Activated CD8-positive, alpha-beta T cell treated with anti-CD3 and anti-CD28 coated beads, Interleukin-2, amount 10 ng/mL, durations not matched to agents 7 days and 5 days (primary cell): ENCODE measurements at regions not wholly inside any gene's neighbourhood (a gene's known extent, or its start where the extent isn't known, plus 50 kb on each side); places are given as distances from the start of the nearest gene placed in this dataset.
"Not testable (repeated sequence)": the region's sequence is repeated elsewhere in the genome, so short reads cannot be mapped to it uniquely, and the experiment has no call there.

ENCODE experiments used
- ATAC-seq: fragments of 150-1000 bp; cut with Tn5 transposase; one replicate; pipeline ENCODE4 v1.10.0; 2021; ENCODE audit warnings: moderate library complexity
- CTCF ChIA-PET: fragments of 350-600 bp; sonication (Branson Sonifier 250); formaldehyde crosslinking; loops from one replicate; lab custom pipeline; 2021; ENCODE audit warnings: antibody characterized with exemption; lab: Charles Lee
- POLR2A ChIA-PET: fragments of 350-600 bp; sonication (Branson Sonifier 250); formaldehyde crosslinking; loops from one replicate; lab custom pipeline; 2021; ENCODE audit warnings: antibody characterized with exemption; lab: Charles Lee
- DNase-seq: peaks from one replicate; pipeline ENCODE4 v3.0.0-alpha.2; 2020
- H3K27ac Mint-ChIP-seq: one replicate; pipeline ENCODE4 v1.8.0; 2021; ENCODE audit warnings: mild to moderate bottlenecking, mixed read lengths
- H3K27me3 Mint-ChIP-seq: one replicate; pipeline ENCODE4 v1.8.0; 2021; ENCODE audit warnings: low read depth, mixed read lengths
- H3K36me3 Mint-ChIP-seq: one replicate; pipeline ENCODE4 v1.8.0; 2021; ENCODE audit warnings: low read depth, mixed read lengths
- H3K4me1 Mint-ChIP-seq: one replicate; pipeline ENCODE4 v1.8.0; 2021; ENCODE audit warnings: low read depth, mixed read lengths
- H3K4me3 Mint-ChIP-seq: one replicate; pipeline ENCODE4 v1.8.0; 2021; ENCODE audit warnings: mild to moderate bottlenecking, mixed read lengths
- H3K9me3 Mint-ChIP-seq: one replicate; pipeline ENCODE4 v1.8.0; 2022; ENCODE audit warnings: mixed read lengths; ENCODE audit not compliant: insufficient read depth

DNA sequence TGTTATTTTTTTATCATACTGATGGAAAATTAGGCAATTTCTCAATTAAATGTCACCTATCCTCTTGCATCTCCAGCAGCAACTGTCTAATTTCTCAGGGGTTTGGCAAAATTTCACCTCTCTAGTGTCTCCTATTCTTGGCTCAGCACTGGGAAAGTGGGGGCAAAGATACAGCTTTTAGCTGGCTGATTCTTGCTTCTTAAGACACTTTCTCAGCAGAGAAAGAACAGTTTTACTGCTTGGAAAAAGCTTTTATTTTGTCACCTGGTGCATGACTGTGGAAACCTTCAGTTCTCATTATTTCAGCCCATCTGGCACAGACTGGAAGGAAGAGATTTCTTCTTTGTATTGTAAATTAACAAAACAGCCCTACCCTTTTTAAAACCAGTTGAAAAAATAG, 283.6 kb upstream of the SGCD start:
- H3K27ac Mint-ChIP-seq, result no peak overlapping the region
- ChIA-PET POLR2A (no interaction called here), CTCF (no interaction called here)
- H3K4me1 Mint-ChIP-seq, result no peaks in the 10 kb centered on the region
- DNase-seq, result no peak
- no peak for ATAC-seq
- no peaks in the 10 kb centered on the region for H3K36me3 Mint-ChIP-seq
- no peaks in the 10 kb centered on the region for H3K9me3 Mint-ChIP-seq
- no peak overlapping the region for H3K4me3 Mint-ChIP-seq
- H3K27me3 Mint-ChIP-seq, result no peaks in the 10 kb centered on the region

DNA sequence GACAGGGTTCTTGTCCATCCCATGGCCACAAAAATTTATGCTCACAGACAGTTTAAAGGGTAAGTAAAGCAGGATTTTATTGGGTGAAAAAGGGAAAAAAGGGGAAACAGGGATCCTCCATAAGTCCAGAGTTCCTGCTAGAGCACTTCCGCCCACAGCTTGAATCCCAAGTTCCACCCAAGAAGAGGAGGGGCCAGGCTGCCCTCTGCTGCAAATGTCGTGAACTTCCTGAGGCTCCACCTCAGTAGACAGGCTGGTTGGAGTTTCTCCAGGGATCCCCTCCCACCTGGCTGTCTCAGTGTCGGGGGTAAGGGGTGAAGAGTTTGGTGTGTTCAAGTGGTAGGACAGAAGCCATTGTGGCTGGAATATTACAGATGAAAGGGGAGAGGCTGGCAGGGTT, 275.0 kb upstream of the SGCD start:
- Mint-ChIP-seq H3K9me3 (no peaks in the 10 kb centered on the region), H3K27ac (no peak overlapping the region), H3K4me1 (no peaks in the 10 kb centered on the region), H3K4me3 (no peak overlapping the region), H3K27me3 (peaks cover 2% of the 10 kb centered on the region), H3K36me3 (no peaks in the 10 kb centered on the region)
- ATAC-seq, result no peak
- CTCF ChIA-PET, result no interaction called here
- DNase-seq, result no peak
- POLR2A ChIA-PET, result no interaction called here

DNA sequence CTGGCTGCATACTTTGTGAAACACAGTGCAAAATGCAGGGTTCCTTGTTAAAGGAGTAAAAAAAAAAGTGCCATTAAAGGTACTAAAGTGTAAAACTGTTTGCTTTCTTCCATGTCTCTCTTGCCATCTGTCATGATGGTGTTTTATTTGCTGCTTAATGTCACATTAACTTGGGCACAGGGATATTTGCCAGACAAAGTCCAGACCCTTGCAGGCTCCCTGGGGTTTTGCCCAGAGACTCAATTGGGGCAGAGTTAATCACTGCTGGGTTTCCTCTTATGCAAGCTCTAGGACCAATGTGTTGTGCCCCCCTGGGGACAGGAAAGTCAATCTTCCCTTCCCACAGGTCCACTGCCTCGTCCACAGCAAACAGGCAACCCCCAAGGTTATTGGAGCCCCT, 274.3 kb upstream of the SGCD start:
- Mint-ChIP-seq H3K4me1 (no peaks in the 10 kb centered on the region), H3K27ac (no peak overlapping the region), H3K9me3 (no peaks in the 10 kb centered on the region), H3K27me3 (peaks cover 2% of the 10 kb centered on the region), H3K4me3 (no peak overlapping the region), H3K36me3 (no peaks in the 10 kb centered on the region)
- DNase-seq (no peak), ATAC-seq (no peak)
- ChIA-PET POLR2A (no interaction called here), CTCF (no interaction called here)

DNA sequence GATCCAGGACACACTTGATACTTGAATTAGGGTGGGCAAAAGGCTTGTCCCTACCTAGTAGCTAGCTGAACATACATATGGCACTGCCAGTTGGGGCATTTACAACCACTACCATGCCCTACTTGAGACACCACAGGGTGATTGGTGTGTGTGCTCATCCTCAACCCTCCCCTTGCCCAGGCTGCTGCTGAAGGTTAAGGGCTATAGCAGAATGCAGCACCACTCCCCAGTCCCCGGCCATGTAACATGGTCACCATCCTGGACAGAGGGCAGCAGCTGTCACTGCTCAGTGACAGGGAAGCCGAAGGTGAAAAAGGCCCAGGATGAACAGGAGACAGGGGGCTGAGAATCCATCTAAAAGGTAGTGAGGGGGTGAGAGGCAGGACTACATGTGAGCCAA, 273.9 kb upstream of the SGCD start:
- Mint-ChIP-seq H3K9me3 (no peaks in the 10 kb centered on the region), H3K36me3 (no peaks in the 10 kb centered on the region), H3K4me3 (no peak overlapping the region), H3K27me3 (peaks cover 2% of the 10 kb centered on the region), H3K4me1 (no peaks in the 10 kb centered on the region), H3K27ac (no peak overlapping the region)
- CTCF ChIA-PET, result no interaction called here
- ATAC-seq (no peak), DNase-seq (no peak)
- POLR2A ChIA-PET, result no interaction called here

DNA sequence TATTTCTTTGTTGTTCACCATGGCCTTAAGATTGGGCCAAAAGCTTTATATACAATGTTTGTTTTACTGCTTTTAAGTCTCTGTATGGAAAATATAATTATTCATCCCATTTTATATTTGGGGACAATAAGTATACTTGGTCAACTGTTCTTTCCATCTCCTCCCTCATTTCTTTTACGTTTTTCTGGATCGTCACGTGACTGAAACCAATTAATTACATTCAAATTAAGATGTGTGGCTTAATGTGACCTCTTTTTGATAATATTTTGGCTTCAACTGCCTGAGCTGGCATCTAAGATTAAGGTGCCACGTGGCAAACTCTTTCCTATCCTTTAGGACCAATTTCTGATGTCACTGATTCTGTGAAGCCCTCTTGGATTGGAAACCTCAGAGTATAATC, 250.1 kb upstream of the SGCD start:
- ChIA-PET POLR2A (no interaction called here), CTCF (no interaction called here)
- Mint-ChIP-seq H3K27me3 (no peaks in the 10 kb centered on the region), H3K4me3 (no peak overlapping the region), H3K9me3 (peaks cover 3% of the 10 kb centered on the region), H3K27ac (no peak overlapping the region), H3K36me3 (no peaks in the 10 kb centered on the region), H3K4me1 (no peaks in the 10 kb centered on the region)
- DNase-seq (no peak), ATAC-seq (no peak)

DNA sequence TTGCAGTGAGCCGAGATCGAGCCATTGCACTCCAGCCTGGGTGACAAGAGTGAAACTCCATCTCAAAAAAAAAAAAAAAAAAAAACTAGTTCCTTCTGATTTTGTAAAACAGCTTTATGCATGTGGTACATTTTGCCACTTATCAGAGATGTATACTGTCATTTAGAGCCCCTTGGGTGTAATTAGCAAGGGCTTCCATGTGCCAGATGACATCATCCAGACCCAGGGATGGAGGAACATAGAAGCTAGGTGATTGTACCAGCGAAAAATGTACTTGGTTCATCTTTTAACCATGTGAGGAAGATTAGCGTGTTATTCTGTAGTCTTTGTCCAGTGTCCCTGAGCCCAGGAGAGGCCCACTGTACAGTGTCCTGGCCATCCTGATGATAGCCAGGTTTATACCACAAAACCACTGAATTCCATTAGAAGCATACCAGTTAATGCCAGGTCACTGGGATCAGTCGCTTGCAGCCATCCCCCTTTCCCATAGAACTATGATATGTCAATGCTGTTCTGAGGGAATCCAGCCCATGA, 239.3 kb upstream of the SGCD start:
- Mint-ChIP-seq H3K9me3 (peaks cover 7% of the 10 kb centered on the region), H3K36me3 (no peaks in the 10 kb centered on the region), H3K27ac (no peak overlapping the region), H3K4me3 (no peak overlapping the region), H3K4me1 (no peaks in the 10 kb centered on the region), H3K27me3 (no peaks in the 10 kb centered on the region)
- no peak for DNase-seq
- CTCF ChIA-PET, result no interaction called here
- no peak for ATAC-seq
- POLR2A ChIA-PET, result no interaction called here

DNA sequence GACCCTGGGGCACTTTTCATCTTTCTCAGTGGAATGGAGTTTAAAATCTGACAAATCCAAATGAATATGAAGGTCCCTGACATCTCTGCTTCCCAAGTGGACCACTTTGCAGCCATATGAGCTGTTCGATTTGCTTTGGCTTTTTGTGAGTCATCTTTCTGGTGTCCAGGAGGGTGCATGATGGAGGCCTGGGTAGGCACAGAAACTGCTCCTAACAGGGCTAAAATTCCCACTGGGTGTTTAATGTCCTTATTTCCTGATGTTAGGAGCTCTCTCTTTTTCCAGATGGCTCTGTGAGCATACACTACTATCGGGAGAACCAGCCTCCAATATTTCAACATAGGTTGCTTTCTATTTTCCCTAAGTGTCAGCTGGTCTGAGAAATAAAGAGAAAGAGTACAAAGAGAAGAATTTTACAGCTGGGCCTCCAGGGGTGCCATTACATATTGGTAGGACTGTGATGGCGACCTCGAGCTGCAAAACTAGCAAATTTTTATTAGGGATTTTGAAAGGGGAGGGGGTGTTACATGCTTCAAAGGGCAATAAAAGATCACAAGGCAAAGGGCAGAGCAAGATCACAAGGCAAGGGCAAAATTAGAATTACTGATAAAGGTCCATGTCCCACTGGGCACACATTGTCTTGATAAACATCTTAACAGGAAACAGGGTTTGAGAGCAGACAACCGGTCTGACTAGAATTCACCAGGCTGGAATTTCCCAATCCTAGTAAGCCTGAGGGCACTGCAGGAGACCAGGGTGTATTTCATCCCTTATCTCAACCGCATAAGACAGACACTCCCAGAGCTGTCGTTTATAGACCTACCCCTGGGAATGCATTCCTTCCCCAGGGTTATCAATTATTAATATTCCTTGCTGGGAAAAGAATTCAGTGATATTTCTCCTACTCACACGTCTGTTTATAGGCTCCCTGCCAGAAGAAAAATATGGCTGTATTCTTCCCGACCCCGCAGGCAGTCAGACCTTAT, 236.7 kb upstream of the SGCD start:
- H3K4me1 Mint-ChIP-seq, H3K9me3 Mint-ChIP-seq, H3K36me3 Mint-ChIP-seq, DNase-seq, ATAC-seq, H3K27me3 Mint-ChIP-seq, H3K27ac Mint-ChIP-seq, POLR2A ChIA-PET, H3K4me3 Mint-ChIP-seq, CTCF ChIA-PET: not testable (repeated sequence)

DNA sequence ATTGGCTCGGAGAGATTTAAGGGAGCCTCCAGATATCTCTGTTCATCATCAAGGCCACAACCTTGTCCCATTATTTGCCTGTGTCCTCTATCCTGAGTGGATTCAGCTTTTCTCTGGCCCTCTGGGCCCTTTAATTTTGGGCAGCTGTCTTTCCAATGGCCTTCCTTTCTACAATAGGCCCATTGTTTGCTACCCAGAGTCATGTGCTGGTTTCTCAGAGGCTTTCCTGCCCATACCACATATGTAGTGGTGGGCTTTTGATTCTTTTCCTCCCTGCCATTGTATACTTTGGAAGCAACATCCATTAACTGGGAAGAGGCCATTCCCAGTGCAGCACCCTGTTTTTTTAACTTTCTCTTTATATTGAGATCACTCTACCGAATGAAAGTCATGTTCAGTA, 233.9 kb upstream of the SGCD start:
- Mint-ChIP-seq H3K27ac (no peak overlapping the region), H3K4me3 (no peak overlapping the region)
- ATAC-seq, result no peak

DNA sequence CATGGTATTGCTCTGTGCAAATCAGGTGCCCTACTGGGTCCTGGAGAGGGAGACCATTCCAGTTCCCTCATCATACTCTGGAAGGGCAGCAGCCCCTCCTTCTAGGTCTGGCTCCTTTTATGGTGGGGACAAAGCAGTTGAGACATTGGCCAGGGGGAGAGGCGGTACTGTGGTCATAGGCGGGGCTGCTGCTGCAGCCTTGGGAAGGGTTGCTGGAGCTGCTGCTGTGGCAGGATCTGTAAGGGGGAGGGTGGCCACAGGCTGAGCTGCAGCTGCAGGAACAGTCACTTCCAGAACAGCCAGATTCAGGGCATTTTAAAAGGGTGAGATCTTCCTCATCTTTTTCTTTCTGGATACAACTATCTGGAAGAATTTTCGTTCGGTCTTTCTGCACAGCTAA, 233.0 kb upstream of the SGCD start:
- DNase-seq (no peak), ATAC-seq (no peak)
- Mint-ChIP-seq H3K4me1 (no peaks in the 10 kb centered on the region), H3K9me3 (peaks cover 7% of the 10 kb centered on the region), H3K27ac (no peak overlapping the region), H3K36me3 (no peaks in the 10 kb centered on the region), H3K27me3 (no peaks in the 10 kb centered on the region), H3K4me3 (no peak overlapping the region)
- CTCF ChIA-PET, result no interaction called here
- POLR2A ChIA-PET, result no interaction called here

More for the DNA sequence above, 233.9 kb upstream of the SGCD start:
- peaks cover 7% of the 10 kb centered on the region for H3K9me3 Mint-ChIP-seq
- no peaks in the 10 kb centered on the region for H3K4me1 Mint-ChIP-seq
- no peaks in the 10 kb centered on the region for H3K27me3 Mint-ChIP-seq
- POLR2A ChIA-PET, result no interaction called here
- CTCF ChIA-PET, result no interaction called here
- no peak for DNase-seq
- H3K36me3 Mint-ChIP-seq, result no peaks in the 10 kb centered on the region

DNA sequence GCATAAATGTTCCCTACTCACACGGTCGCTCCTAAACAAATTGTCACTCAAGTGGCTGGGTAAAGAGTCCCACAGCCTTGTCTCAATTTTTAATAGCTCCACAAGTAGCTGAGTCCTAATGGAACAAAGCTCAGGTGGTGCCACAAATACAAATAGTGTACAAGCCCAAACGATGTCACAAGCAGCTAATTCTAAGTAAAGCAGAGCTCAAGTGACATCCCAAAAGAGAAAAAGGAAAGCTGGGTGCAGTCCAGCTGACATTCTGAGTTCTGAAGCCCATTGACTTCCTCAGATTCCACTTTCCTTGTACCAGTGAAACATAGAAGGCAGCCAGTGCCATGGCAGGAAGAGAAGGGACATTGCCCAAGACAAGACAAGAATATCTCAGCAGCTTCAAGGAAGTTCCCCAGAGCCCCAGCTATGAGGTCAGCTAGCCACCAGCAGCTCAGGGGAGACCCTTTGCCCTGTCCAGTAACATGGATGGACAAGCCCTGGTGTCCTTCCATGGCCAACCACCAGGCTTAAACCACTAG, 231.2 kb upstream of the SGCD start:
- CTCF ChIA-PET, result no interaction called here
- Mint-ChIP-seq H3K27me3 (no peaks in the 10 kb centered on the region), H3K9me3 (no peaks in the 10 kb centered on the region), H3K36me3 (no peaks in the 10 kb centered on the region), H3K4me3 (no peak overlapping the region), H3K27ac (no peak overlapping the region), H3K4me1 (no peaks in the 10 kb centered on the region)
- ATAC-seq (no peak), DNase-seq (no peak)
- POLR2A ChIA-PET, result no interaction called here

DNA sequence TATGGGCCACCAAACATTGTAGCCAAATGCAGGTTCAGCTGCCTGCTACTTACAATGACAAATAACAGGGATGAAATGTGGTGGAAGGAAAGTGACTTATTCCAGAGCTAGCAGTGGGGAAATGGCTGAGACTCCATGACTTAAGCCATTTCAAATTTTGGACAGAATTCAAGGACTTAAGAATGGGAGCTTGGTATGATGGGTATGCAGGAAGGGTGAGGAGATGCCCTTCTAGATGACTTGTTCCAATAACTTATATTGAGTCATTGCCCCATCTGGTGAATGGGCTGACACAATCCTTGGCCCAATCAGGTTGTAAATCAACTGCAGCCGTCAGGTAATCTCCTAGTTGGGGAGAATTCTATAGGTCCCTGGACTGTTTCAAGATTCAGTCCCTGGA, 230.7 kb upstream of the SGCD start:
- no peak overlapping the region for H3K4me3 Mint-ChIP-seq
- CTCF ChIA-PET, result no interaction called here
- ATAC-seq (no peak), DNase-seq (no peak)
- POLR2A ChIA-PET, result no interaction called here
- H3K9me3 Mint-ChIP-seq, result no peaks in the 10 kb centered on the region
- no peak overlapping the region for H3K27ac Mint-ChIP-seq
- H3K4me1 Mint-ChIP-seq, result no peaks in the 10 kb centered on the region
- H3K36me3 Mint-ChIP-seq, result no peaks in the 10 kb centered on the region
- H3K27me3 Mint-ChIP-seq, result no peaks in the 10 kb centered on the region

DNA sequence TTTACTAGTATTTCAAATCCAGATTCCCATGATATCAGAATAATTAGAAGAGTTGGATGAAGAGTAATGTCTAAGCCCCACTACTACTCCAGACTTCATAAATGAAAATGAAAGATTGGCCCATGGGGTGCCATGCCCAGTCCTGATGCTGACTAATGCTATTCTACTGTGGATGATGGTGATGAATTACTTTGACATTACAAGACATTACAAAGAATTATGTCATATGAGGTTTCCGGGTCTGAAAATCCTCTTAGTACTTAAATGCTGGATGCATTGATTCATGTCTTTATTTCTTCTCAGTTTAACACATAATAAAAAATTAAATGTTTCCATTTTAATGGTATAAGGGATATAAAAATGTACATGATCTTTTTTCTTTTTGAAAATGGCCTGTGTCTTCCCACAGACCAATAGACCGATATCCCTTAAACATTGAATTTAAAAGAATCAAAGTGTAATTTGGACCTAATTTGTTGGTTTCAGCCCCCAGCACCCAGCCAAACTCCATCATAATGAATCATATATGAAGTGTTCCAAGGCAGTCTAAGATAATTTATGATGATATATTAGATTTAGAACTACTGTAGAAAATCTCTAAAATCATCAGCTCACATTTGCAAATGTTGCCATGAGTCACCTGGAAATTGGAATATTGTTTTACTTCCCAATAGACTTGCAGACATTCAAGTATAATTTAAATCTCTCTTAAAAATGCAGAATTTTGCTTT, 223.6 kb upstream of the SGCD start:
- Mint-ChIP-seq H3K36me3 (no peaks in the 10 kb centered on the region), H3K9me3 (no peaks in the 10 kb centered on the region), H3K4me3 (no peak overlapping the region), H3K4me1 (no peaks in the 10 kb centered on the region), H3K27ac (no peak overlapping the region), H3K27me3 (no peaks in the 10 kb centered on the region)
- CTCF ChIA-PET, result no interaction called here
- POLR2A ChIA-PET, result no interaction called here
- no peak for ATAC-seq
- no peak for DNase-seq
